GM12865 (cell line): ENCODE measurements at regions not wholly inside any gene's neighbourhood (a gene's known extent, or its start where the extent isn't known, plus 50 kb on each side); places are given as distances from the start of the nearest gene placed in this dataset.

ENCODE experiments used
- DNase-seq: peaks from one replicate; pipeline ENCODE4 v3.0.0; 2010; ENCODE audit warnings: low read depth
- H3K4me3 ChIP-seq: 2 replicates; pipeline ENCODE4 v1.5.1; 2011; ENCODE audit warnings: mild to moderate bottlenecking, low read depth, low read length, control low read depth
- TF ChIP-seq, protein P1 (sequence below): IDR thresholded peaks from 2 replicates; pipeline ENCODE4 v1.5.1; 2011; ENCODE audit warnings: low read length, control low read depth, low read depth, inconsistent platforms; ENCODE audit not compliant: insufficient read depth; ENCODE audit errors: missing control alignments

DNA sequence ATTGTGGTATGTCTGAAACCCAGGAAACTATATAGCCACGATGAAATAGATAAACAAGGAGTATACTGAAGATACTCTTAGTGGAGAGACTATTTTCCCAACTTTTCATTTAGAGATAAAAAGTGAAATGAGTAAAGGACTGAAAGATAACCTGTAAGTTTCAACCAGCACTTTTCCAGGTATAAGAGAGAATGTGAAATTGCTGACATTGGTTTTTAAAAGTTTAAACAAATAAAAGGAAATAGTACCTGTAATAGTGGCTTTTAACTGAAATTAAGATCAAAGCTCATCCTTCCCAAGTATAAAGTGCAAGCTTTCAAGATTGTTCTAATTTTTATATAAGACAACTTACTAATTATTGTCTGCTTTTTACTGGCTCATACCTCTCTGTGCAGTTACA is 130.2 kb upstream of the CCN2 start:
- no peak overlapping the region for H3K4me3 ChIP-seq
- DNase-seq = no peak
- TF ChIP-seq, protein P1, sequence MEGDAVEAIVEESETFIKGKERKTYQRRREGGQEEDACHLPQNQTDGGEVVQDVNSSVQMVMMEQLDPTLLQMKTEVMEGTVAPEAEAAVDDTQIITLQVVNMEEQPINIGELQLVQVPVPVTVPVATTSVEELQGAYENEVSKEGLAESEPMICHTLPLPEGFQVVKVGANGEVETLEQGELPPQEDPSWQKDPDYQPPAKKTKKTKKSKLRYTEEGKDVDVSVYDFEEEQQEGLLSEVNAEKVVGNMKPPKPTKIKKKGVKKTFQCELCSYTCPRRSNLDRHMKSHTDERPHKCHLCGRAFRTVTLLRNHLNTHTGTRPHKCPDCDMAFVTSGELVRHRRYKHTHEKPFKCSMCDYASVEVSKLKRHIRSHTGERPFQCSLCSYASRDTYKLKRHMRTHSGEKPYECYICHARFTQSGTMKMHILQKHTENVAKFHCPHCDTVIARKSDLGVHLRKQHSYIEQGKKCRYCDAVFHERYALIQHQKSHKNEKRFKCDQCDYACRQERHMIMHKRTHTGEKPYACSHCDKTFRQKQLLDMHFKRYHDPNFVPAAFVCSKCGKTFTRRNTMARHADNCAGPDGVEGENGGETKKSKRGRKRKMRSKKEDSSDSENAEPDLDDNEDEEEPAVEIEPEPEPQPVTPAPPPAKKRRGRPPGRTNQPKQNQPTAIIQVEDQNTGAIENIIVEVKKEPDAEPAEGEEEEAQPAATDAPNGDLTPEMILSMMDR = no peak

DNA sequence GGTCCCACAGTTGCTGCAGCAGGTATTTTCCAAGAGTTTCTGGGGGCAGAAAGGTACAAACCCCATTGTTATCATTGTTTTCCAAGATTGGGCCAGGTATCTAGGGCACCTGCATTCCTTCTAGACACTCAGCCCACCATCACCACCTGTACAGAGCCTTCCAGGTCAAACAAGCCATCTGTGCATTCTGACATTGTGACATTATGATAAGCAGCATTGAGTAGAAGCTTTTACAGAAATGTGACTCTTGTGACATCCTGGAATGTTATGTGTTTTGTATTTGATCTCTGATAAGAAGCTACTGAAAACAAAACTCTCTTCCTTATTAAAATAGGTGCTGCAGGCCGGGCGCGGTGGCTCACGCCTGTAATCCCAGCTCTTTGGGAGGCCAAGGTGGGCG is 128.1 kb upstream of the CCN2 start:
- no peak for DNase-seq
- no peak overlapping the region for H3K4me3 ChIP-seq
- TF ChIP-seq, protein P1 = no peak

DNA sequence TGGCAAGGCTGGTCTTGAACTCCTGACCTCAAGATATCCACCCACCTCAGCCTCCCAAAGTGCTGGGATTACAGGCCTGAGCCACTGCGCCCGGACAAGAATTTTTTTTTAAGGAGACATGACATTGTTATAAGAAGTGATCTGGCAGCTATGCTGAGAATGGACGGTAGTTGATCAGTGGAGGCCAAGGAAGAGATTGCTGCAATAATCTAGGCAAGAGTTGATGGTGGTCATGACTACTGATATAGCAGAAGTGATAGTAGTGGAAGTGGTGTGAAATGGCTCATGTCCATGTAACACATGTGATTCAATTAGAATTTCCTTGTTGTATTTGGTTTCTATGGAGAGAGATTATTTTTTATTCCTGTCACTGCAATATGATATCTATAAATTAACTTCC is 125.3 kb upstream of the CCN2 start:
- H3K4me3 ChIP-seq = no peak overlapping the region
- TF ChIP-seq, protein P1 = no peak
- DNase-seq = no peak

DNA sequence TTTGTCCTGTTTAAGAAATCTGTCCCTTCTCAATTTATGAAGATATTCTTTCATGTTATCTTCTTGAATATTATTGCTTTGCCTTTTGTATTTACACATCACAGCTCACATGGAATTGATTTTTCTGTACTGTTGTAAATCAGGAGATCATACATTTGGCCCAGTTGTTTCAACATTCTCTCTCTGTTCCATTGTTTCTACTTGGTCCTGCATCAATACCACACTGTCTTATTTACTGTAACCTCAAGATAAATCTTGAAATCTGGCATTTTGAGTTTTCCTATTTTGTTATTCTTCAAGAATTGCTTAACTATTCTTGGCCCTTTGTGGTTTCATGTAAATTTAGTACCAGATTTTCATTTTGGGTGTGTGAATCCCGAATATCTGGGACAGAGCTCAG is 121.7 kb upstream of the CCN2 start:
- no peak for DNase-seq
- no peak overlapping the region for H3K4me3 ChIP-seq
- TF ChIP-seq, protein P1 = no peak

DNA sequence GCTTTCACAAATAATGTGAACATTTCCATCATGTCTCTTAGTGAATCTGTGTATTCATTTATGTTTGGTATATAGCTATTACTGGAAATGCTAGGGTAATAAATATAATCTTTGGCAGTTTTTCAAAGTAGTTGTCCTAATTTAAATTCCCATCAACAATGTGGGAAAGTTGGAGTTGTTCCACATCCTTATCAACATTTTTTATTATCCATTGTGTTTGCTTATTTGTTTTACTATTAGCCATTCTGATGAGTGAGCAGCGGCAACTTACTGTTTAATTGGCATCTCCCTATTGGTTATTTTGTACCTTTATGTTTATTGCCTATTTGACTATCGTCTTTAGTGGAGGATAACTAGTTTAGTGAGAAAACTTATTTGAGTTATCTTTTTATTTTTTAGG is 121.1 kb upstream of the CCN2 start:
- DNase-seq = no peak
- no peak overlapping the region for H3K4me3 ChIP-seq
- TF ChIP-seq, protein P1 = no peak

DNA sequence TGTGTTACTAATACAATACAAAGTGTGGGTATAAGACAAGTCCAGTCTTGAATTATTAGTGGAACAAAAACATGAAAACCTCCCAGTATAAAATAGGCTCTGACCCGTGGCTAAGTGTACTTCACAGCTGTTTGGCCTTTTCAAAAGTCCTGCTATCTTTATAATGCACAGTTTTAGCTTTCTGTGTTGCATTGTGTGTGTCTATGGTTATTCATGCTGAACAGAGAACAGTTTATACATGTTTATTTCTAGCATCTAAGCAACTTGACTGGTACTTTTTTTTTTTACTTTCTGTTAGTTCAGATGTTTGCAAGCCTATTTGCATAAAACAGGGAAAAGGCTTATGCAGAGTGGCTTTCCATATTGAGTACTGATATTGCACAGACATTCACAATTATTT is 119.2 kb upstream of the CCN2 start:
- TF ChIP-seq, protein P1 = no peak
- H3K4me3 ChIP-seq = no peak overlapping the region
- DNase-seq = no peak

DNA sequence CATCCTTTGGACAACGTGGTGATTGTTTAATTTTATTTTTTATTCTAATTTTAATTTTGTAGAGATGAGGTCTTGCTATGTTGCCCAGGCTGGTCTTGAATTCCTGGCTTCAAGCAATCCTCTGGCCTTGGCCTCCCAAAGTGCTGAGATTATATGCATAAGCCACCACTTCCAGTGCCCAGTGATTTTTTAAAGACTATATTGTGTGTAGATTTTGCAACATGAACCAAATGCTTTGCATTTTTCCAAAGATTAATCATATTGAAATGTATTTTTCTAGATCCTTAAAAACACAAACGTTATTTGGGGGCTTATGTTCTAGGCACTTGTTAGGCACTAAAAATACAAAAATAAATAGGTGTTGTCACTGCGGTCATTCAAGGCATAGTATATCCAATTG is 117.6 kb upstream of the CCN2 start:
- DNase-seq = no peak
- TF ChIP-seq, protein P1 = no peak
- no peak overlapping the region for H3K4me3 ChIP-seq
